ENCODE measurements at regions not wholly inside any gene's neighbourhood (a gene's known extent, or its start where the extent isn't known, plus 50 kb on each side); places are given as distances from the start of the nearest gene placed in this dataset.

- no peak for DNase-seq
Measured at GRCh38 chr6:18976091-18976490, 588.9 kb downstream of the RNF144B start.

GRCh38 chr6:18976966-18977365 is 589.8 kb downstream of the RNF144B start:
- DNase-seq: no peak

GRCh38 chr6:18978337-18979128 is 591.4 kb downstream of the RNF144B start:
- peak; percentile 29 for DNase-seq

GRCh38 chr6:18985061-18985460 is 597.9 kb downstream of the RNF144B start:
- no peak for DNase-seq

DNA sequence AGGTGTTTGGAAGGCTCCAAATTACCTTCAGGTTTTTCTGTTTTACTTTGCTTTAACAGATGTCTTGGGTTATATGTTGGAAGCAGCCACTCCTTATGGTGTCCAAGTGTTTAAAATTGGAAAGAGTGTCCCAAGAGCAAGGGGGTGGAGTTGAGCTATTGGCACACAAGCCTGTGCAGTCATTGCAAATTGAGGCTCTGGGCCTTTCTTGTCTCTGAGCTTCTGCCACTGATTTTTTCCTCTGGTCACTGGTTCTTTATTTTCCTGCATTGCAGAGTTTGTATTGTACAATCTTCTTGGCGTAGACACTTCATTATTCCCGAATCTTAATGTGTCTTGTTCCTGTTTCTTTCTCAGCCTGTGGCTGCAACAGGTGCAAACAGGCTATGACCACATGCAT is 598.8 kb downstream of the RNF144B start:
- DNase-seq: no peak

DNA sequence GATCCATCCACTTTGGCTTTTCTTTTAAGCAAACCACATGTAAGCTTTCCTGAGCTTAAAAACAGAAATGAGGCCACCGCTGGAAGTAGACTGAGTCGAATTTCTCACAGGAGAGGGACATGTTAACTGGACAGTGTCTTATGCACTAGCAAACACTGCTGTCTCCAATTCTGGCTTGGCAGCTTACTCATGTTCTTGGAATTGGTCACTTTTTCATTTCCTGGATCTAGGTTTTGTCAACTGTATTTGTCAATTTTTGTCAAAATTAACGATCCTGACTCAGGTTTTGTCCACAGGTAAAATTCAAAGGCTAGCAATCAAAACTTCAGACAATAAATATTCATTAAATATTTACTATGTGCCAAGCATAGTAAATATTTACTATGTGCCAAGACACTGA is 601.5 kb downstream of the RNF144B start:
- DNase-seq: no peak

DNA sequence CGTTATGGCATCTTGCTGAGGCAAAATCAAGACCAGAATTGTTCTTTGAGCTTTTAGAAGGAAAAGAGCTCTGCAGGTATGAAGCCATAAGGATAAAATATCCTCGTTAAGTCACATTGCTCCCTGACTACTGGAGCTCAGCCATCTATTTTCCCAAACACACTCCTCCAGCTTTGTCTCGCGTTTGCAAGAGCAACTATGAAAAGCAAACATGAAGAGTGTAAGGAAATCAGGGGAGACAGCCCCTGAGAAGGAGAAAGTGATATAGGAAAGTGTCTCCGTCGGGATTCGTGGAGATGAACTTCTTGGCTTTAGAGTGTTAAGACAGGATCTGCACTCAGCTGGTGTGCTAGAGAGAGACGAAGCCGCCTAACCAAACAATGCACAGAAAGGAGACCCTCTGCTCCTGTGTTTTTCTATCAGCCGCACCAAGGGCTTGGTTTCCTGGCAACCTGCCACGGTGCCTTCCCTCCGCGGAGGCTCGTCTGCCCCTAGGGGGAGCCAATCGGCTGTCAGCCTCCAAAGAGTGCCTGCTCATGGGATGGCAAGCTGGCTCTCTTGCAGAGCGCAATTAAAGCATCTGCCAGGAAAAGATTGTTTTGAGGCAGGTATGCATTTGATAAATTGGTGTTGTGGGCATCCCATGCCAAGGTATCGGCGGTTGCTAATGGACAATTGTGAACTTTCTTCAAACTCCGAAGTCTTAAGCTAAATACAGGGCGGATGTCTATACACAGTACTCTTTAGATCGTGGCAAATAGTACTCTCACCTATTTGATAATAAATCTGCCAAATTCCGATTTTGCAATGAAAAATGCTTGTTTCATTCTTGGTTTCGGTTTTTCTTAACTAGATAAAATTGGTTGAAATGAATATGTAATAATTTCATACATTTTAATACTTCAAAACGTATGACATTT is 603.2 kb downstream of the RNF144B start:
- no peak for DNase-seq

DNA sequence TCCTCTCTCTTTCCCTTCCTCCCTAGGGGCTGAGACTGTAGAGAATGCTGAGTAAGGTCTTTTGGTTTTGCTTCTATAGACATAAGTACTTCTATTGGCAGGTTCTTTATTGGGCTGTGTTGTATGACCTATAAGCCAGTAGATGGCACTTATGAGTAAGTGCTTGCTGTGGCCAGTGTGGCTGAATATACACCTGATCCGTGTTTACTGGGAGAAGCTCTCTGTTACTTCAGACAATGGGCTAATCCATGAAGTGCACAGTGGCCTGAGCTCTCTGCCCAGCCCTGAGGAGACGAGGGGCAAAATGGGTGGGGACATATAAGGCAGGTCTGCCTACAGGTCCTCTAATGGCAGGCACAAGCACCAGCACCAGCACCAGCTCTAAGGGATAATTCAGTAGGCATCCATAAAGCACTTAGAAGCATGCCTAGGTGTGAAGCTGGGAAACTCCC is 610.3 kb downstream of the RNF144B start:
- no peak for DNase-seq

DNA sequence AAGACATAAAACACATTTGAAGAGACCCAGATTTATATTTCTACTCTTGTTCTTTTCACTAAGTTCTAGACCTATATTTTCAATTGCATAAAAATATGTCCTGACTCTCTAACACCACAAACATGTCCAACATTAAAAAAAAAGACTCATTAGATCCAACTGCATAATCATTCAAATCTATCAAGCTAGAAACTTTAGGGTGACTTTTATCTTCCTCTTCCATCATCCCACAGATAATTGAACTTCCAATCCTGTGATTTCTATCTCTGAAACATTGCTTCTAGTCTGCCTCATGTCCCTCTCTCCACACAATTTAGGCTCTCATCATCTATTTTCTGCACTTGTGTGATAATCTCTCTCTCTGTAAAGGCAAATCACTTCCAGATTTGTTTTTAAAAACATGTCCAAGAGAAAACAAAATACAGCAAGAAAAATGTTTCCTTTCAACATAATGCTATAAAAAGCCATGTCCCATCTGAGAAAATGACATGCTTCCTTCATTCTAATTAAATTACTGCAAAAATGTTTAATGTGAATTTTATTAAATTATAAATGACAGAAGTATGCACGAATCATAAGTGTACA is 615.9 kb downstream of the RNF144B start:
- DNase-seq: no peak

GRCh38 chr6:19004176-19004575 is 617.0 kb downstream of the RNF144B start:
- DNase-seq: no peak

DNA sequence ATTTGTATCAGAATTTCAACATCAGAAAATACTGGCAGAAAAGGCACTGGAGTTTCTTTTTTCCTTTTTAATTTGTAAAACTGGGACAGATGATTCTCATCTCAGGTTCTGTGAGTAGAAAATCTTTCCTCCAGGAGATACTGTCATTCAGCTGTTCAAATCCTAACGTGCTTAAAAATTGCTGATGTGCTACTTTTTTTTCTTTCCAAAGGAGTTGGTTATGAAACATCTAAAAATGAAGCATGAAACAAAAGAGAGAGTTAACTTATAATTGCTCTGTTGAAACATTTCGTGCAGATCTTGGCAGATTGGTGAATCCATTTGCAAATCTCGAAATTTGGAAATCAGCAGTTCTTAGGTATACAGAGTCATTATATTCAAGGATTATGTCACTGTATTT is 622.6 kb downstream of the RNF144B start:
- no peak for DNase-seq

DNA sequence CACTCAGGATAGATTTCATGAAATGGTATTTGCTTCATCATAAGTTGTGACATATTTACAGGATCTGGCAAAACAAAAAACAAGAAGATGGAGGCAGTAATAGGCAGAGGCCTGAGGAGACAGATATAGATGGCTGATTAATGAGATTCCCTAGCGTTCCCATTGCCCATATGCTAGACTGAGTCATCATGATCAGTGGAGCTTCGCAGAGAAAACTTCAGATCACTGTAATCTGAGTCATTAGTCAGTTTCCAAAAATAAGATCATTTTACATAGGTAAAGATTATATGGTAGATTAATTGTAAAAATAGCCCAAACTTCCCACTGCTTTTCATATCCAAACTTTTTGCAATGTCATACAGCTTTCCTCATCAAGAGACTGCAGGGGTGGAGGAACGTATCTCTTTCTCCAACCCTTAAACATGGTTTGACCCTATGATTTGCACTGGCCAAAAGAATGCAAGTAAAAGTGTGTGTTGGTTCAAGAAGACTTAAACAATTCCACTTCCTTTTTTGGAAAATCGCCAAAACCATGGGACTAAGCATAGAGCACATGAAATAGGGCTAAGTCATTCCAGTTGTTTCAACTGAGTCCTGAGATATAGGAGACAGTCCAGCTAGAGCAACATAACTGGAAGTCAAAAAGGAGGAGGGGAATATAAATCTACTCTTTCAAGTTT is 626.0 kb downstream of the RNF144B start:
- DNase-seq: no peak

DNA sequence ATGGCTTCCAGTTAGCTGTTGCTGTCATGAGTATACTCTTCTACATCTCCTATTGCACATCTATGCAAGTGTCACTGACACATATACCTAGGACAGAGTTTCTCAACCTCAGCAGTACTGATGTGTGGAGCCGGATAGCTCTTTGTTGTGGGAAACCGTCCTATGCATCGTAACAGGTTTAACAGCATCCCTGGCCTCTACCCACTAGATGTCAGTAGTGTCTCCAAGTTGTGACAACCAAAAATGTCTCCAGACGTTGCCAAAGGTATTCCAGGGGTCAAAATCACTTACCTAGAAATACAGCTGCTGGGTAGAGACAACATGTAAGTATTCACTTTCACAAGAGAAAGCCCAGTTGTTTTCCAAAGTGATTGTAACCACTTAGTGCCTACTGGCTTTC is 637.6 kb downstream of the RNF144B start:
- DNase-seq: no peak

DNA sequence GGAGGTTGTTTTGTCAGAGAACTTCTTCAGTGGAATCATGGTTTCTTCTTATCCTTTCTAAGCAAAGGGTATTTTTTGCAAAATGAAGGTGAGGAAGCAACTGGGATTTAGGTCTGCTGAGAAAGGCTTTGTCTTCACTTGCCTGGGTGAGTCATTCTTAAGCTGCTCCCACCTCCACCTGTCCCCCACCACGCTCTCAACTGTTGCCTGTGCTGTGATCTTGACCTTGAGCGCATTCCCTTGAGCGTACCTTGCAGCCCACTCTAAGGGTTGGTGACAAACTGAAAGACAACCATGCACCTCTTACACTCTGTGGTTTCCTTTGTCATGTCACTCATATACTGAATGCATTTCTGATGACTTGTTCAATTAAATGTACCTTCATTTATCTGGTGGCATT is 641.1 kb downstream of the RNF144B start:
- no peak for DNase-seq

DNA sequence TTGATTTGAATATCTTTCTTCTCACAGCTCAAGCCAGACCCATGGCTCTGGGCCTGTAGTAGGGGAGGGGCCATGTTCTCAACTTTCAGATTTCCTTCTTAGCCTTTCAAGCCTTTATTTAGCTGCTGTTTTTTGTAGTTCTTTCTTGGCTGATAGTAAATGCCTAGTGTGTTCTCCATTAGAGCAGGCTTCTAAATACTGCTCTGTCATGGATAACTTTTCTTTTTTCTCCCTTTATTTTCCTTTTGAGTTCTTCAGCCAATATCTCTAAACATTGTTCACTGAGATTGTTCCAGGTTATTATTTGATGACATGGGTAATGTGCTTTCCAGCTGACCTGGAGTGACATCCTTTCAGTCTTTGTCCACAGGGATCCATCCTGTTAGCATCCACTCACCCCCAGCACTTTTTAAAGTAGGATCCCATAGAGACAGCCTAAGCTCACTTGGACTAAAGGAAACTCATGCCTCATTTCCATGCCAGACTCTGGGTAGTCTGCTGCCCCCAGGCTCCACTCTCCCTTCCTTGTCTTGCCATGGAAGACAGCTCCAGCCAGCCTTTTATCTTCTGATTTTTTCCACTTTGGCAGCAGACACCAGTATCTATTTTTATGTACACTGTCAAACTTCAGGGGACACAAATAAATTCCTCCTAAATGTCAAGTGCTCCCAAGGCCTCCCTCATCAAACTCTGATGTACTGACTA is 645.6 kb downstream of the RNF144B start:
- DNase-seq: no peak

DNA sequence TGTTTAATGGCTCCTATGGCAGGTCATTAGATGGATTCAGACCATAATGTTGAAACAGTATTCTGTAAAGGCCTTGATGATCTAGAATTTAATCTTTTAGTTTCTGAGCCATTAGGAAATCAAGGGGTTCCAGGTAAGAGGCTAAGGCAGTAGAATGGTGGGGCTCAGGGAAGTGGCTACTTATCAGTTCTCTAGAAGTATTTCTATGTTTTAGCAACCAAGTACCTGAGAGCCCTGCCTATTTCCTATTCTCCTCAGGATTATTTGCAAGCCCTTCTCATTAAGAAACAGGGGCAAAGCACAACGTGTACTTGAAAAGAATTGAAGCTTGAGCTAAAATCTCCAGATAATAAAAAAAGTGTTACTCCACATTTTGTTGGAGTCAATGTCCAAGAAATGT is 646.5 kb downstream of the RNF144B start:
- no peak for DNase-seq

- no peak for DNase-seq
Measured at GRCh38 chr6:19034986-19035385, 647.8 kb downstream of the RNF144B start.

DNA sequence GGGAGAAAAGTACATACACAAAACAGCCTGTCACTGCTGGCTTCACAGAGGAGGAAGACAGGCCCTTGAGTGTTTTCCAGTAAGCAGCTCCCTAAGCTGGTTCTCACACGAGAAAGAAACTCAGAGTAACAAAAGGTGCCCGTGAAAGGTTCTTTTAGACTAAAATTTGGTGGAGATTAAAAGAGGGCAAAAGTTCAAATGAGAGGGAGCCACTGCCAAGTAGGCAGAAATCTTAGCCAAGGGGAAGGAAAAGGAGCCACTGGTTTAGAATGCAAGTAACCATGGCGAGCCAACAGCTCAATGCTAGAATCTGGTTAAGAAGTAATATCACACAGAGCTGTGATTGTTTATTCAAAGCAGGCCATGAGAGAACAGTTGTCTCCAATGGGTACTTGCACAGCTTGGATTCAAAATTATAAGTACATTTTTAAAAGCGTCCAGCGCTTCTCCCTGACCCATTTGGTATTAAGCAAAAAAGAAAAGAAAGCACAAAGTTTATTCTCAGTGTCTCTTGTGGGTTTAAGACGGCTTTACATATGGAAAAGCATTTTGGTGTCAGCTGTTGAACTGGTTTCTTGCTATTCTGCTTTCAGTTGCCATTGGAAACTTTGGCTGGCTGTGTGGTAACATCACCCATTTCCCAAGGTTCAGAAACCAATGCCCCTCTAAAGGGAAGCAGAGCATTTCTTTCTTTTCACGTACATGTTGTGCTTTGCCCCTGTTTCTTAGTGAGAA is 648.5 kb downstream of the RNF144B start:
- no peak for DNase-seq

- DNase-seq: no peak
Measured at GRCh38 chr6:19036196-19036555, 649.0 kb downstream of the RNF144B start.

GRCh38 chr6:19037607-19038006 is 650.5 kb downstream of the RNF144B start:
- no peak for DNase-seq

DNA sequence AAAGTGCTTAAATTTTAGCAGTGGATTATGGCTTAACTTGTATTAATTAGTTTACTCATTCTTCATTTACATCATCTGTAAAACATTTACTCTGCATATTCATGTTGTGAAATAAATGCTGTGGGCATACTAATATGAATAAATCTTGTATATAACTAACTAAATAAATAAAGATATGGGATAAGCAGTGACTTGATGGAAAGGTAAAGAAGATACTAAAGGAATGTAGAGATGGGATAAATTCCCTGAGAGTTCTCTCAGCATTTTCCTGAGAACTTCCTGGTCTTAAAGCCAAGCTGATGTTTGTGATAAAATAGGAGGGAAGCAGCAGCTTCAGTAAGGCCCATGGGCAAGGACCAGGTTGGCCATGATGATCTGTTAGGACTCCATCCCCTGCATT is 652.1 kb downstream of the RNF144B start:
- no peak for DNase-seq

DNA sequence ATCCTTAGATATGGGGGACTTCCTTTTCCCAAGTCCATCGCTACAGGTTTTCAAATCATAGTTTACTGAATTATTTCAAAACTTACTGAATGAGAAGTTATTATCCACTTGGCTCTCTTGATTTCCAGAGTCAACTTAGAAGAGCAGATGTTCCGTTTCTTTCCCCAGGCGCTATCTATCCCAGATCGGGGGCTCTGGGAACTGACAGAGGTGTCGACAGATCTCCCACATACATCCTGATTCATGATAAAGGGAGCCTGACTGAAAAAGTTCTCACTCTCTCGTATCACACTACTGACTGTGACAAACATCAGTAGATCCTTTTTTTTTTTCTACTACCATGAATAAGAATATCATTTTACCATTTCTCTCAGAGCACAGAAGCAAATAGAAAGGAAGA is 654.8 kb downstream of the RNF144B start:
- no peak for DNase-seq

Data from DMS79 treated with DMSO at 0.1 percent for 48 hours (cell line).